HG02870 (cell line): ENCODE measurements at regions not wholly inside any gene's neighbourhood (a gene's known extent, or its start where the extent isn't known, plus 50 kb on each side); places are given as distances from the start of the nearest gene placed in this dataset.
A peak's percentile ranks its signal among the peaks of the same experiment; 100 is the strongest.

Experiments used
- ATAC-seq: cut with Tn5 transposase; IDR thresholded peaks from one replicate; pipeline ENCODE4 v1.9.1; 2021; ENCODE audit warnings: mild to moderate bottlenecking, moderate library complexity; ENCODE audit not compliant: unreplicated experiment

DNA sequence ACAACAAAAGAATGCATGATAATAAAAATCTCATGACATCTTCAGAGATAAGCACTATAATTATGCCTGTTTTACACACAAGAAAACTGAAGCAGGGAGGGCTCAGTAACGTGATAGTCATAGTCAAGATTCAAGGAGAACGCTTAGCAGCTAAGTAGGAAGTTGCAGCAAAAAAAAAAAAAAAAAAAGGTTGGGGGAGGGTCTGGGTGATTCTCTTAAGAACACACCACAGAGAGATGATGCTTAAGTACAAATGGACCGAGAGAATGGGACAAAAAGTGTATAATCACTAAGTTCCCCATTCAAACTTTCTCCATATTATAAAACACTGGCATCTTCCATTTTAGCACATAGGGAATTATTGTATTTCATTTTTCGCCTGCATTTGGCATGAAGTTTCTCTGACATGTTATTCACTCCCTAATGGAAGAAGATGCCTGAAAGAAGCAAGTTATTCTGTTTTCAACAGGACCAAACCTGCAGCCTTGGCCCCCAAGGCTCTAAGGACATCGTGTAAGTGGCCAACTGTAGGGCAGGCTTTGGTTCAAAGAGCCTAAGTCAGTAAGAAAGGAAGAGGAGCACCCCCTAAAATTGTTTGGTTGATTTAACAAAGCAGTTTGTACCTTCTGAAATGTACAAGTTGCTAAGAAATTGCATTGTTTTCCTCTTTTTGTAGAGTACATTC is 142.9 kb upstream of the TMPO start:
- ATAC-seq, result no peak

DNA sequence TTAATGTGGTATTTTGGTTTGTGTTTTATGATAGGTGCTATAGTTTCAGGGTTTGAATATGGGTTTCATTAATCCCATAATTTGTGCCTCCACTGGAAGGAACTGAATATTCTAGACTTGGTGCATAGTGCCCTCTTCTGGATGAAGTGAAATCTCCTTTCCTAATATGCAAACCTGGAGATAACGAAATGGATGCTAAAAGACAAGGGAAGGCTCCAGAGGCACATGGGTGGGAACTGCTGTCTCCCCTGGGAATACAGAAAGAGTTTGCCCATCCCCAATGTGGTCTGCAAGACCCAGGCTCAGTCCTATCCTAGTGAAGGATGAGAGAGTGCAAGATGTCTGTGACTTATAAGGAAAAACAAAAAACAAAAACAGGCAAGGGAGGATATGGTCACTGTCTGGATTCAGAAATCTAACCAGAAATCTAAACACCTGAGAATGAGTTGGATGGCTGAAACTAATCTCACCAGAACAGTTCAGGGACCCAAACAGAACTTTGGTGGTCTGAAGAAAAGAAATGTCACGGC is 142.3 kb upstream of the TMPO start:
- ATAC-seq, result no peak

DNA sequence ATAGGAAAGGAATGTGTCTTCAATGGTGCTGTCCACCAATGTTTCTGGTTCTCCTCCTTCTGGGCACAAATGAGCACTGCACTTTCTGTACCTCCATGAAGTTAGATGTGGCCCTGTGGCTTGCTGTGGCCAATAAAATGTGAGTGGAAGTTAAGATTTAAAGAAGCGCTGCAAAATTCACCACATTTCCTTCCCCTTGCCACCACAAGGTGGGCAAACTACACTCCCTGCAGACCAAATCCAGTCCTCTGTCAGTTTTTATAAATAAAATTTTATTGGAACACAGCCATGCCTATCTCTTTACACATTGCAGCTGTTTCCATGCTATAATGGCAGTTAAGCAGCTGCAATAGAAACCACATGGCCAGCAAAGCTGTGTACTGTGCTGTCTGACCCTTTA is 141.4 kb upstream of the TMPO start:
- ATAC-seq, result no peak

DNA sequence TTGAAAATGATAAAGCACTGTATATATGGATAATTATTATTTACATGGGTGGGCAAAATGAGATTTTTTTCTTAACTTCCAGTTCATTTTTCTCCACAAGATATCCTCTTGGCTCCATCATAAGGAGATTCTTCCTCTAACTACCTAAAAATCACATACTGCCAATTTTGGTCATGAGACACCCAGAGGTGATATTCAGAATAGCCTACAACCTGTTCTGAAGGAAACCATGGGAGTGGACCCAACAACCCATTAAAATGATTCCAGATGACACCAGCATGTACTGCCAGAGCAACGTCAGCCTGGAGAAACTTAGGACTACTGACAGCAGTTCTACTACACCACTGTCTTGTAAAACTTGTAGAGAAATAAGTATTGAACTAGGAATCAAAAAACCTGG is 136.3 kb upstream of the TMPO start:
- ATAC-seq, result no peak

DNA sequence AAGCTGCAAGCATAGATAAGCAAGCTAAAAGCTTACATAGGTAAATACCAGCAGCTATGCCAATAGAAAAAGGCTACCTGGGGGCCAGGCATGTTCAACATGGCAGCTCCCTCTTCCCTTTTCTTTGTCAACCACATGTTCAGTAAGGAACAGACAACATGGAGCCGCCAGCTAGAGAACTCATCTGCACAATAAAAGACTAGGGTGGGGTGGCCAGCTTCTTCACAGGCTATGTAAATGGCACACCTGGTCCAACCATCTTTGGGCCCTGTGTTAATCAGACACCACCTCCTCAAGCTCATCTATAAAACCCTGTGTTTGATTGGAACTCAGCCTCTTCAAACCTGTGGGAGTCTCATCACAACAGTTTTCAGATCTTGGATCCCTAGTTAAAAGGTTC is 129.7 kb upstream of the TMPO start:
- ATAC-seq, result no peak

DNA sequence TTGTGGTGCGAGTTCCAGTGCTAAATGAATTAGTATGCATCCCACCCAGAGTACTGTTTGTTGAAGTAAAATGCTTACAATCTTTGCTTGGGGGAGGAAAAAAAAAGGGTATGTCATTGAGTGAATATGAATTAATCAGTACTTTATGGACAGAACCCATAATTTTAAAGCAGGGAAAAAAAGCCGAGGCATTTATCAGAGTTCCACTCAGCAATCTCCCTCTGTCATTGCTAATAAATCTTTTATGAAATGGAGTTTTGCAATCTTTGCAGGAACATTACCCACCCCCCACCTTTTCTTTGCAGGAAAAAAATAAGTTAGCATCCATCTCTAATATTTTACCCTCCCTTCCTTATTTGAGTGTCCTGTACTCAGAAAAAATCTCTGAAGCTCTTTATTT is 127.9 kb upstream of the TMPO start:
- ATAC-seq, result no peak

DNA sequence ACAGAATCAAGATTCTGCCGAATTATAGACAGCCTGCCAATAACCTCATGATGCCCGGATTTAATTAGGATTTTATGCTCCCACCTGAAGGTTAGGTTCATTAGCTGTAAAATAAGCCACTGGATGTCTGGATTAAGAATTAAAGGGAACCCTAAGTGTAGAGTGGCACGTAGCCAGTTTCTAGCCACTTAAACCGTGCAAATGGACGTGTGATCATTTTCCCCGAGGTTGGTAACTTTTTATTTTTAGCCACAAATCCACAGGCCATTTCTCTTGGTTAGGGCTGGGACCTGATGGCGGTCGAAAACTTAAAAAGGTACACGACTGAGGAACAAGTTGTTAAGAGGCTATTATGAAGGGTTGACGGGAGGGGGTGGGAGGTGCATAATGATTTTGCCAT is 127.3 kb upstream of the TMPO start:
- ATAC-seq, result no peak

DNA sequence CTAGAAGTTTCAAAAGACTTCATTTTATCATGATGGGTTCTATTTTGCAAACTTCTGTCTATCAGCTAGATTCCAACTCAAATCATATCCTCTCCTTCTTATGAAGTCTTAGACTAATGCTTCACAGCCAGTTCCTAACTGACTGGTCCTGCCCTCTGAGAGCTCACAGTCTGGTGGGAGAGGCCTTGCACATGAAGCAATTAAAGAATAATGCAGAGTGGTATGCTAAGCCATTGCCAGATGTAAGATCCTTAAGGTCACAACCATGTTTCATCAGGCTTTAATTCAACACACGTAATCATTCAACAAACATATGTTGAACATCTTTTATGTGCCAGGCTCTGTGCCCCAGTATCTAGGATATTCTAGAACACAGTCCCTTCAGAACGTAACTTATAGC is 125.8 kb upstream of the TMPO start:
- ATAC-seq, result no peak

DNA sequence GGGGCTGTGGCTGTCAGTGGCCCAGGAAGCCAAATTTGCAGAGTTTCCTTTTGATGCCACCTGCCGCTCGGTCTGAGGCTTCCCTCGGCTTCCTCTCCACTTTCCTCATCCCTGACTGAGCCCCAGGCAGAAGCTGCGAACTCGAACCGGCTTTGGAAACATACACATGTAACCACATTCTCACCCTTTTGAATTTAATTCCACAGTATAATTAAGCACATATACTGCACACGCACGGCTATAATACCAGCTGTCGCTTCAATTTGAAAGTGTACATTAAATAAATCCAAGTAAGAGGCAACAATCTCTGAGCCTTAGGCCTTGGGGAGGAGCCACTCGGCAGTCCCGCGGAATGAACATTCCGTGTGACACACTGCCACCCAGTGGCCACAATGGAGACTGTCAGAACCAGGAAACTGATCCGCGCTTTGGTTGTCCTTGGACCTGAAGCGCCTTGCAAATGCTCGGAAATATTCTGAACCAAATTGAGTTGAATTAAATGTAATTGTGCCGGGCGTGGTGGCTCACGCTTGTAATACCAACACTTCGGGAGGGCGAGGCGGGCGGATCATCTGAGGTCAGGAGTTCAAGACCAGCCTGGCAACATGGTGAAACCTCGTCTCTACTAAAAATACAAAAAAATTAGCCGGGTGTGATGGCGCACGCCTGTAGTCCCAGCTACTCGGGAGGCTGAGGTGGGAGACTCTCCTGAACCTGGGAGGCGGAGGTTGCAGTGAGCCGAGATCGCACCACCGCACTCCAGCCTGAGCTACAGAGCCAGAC is 117.9 kb upstream of the TMPO start:
- peak; percentile 88 for ATAC-seq

DNA sequence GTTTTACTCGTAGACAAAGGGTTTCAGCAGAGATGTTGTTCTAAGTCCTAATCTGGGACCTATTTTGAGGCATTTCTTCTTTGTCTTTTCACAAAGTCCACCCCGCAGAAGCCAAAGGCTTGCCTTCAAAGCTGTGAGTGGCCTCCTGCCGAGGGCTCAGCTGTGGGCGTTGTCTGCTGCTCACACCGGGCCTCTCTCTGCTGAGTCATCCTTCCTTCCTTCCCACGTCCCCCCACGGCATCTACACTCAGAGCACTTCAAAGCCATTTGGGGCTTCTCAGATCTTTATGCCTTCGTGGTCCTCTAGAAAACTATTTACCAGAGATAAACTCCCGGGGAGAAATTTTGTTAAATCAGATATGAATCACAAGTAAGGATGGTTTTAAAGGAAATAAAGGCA is 115.9 kb upstream of the TMPO start:
- ATAC-seq, result peak; percentile 44

DNA sequence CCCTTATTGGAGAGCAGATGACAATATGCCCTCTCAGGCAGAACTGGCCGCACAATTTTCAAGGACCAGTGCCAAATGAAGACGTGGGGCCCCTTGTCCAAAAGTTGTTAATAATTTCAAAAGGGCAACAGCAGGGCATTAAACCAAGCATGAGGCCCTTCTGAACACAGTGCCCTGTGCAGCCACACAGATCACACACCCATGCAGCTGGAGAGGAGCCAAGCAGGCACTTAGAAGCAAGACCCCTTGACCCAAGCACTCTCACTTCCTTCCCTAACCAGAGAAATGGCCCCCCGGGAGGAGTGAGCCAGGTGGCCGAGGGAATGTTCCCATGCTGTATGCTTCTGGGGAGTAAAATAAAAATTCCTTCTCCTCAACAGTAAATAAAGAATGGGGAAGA is 114.0 kb upstream of the TMPO start:
- no peak for ATAC-seq

DNA sequence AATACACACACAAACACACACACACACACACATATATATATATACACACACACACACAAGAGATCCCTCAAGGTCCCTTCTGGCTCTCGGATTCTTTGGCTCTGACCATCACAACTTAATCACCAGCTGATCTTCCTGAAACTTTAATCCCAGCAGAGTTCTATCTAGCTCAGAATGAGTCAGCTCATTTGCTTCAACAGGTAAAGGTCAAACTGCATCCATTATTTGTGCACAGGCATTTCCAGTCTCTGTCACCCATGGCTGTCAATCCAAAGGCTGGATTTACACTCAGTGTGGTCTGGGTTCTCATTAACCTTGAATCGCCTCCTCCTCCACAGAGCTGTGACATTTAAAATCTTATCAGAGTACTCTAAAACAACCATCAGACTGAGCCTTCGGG is 113.3 kb upstream of the TMPO start:
- no peak for ATAC-seq

DNA sequence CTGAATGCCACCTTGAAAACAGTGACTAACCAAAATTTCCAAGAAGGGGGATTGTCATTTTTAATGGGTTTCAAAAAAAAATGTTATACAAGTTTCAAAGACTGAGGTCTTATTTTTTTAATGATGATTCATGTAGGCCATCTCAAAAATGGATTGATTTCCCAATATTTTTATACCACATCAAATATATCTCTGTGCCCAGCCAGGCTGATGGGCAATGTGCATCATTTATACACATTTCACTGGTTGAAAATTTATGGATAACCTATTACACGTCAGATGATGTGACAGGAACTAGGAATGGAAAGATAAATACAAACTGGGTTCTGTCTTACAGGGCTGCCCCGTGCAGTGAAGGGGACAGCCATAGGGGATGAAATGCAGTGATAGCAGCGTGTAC is 112.7 kb upstream of the TMPO start:
- ATAC-seq, result no peak

DNA sequence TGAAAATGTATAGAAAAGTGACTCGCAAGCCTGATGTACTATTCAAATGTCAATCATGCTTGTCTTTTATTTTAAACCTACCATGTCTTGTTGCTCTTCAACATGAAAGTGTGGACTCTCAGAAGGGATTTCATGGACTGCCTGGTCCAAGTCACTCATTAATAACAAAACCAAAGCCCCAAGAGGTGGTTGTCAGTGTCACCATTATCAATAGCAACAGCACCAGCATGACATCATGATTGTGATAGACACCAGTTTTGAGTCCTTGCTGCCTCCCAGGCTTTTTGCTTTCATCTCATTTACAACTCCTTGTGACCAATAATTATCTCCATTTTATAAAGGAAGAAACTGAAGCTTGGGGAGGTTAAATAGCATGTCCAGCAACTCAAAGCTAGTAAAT is 112.0 kb upstream of the TMPO start:
- no peak for ATAC-seq

DNA sequence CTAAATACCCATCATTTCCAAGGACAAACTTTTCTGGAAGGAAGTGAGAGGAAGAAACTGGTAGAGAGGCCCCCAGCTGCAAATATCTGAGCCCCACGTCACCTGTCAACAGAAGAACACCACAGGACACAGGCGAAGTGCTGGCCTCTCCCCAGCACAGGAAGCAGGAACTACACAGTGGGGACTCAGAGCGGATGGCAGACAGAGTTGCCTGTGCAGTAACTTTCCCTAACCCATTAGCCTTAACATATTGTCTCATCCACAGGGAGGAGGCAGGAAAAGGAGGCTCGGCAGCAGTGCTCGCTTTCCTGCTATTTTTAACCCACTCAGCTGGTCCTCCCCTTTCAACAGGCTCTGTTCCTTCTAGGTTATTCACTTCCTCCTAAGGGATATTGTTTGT is 111.5 kb upstream of the TMPO start:
- ATAC-seq, result no peak

DNA sequence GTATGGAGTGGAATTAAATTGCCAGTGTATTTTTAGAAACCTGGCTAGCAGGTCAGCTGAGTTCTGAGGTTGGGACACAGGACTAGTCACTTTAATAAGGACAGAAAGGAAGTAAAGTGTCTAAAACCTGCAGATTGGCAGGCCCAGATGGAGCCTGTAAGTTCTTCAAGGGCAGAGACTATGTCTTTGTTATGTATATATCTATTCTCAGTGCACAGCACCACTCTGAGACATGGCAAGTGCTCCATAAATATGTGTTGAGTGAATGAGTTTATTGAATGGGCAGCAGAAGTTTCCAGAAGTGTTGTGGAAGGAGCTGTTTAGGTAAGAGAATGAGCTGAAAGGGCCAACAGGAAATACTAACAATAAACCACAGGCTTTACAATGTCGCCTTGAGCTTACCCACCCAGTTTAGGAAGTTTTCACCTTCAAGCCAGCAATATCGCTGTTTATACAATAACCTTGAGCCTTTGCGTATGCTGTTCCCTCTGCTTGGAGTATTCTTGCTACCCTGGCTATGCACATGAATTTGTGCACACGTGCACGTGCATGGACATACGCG is 109.5 kb upstream of the TMPO start:
- ATAC-seq, result no peak

DNA sequence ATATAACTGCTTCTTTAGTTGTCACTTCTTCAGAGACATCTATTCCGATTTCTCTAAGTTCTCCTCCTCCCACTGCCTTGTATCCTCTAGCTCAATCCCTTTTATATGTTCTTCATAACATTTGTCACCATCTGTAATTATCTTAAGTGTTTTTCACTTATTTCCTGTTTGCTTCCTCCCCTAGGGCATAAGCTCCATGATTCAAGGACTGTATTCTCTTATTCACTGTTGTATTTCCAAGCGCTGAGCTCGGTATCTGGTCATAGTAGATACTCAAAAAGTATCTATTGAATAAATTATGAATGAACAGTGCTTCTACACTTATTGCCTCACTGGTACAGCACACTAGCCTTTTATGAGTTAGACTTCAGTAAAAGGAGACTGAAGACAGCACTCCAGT is 109.0 kb upstream of the TMPO start:
- ATAC-seq, result no peak

DNA sequence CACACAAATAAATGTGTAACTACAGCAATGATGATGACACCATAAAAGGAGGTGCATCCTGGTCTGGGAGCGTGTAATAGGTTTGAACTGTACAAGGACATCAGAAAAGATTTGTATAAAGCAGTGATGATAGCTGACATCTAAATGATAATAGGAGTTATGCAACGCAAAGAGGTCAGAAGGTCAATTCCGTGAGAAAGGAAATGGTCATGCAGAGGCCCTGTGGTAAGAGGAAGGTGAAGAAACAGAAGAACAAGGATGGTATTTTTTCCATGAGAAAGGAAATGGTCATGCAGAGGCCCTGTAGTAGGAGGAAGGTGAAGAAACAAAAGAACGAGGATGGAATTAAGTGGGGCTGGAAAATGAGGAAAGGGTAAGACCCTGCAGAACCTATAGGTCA is 106.7 kb upstream of the TMPO start:
- no peak for ATAC-seq

DNA sequence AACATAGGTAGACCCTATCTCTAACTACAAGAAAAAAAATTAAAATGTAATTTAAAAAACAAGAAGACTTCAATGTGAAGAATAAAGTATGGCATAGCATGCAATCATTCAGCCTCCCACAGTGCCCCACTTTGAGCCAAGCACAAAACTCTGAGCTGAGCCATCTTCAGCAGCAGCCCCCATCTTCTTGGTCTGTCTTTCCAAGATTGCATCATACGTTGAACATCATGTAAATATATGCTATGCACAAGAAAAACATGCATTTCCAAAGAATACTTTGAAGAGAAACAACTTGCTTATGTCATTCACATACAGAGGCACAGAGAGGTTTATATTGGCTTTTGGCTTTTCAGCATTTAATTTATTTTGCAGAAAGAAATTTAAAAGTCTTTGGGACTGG is 105.8 kb upstream of the TMPO start:
- no peak for ATAC-seq

DNA sequence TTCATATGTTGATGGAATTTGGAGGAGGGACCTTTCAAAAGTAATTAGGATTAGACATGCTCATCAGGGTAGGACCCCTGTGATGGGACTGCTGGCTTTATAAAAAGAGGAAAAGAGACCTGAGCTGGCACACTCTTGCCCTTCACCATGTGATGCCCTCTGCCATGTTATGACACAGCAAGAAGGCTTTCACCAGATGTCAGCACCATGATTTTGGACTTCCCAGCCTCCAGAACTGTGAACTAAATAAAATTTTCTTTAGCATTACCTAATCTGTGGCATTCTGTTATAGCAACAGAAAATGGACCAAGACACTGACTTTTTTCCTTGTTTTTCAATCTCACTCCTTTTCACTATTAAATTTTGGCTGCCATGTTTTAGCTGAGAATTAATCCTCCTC is 105.0 kb upstream of the TMPO start:
- ATAC-seq, result no peak

DNA sequence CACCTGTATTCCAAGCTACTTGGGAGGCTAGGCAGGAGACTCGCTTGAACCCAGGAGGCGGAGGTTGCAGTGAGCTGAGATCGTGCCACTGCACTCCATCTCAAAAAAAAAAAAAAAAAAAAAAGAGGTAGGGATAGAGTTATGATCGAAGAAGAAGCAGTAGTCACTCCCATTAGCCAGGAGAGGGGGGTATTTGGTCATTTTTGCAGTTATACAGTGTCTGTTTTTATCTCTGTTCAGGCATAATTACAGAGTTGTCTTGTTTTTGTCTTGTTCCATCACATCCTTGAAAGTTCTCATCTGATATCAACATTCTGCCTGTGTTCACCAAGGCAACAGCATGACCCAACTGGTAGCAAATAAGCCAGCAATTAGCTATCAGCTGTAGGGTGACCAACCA is 98.5 kb upstream of the TMPO start:
- no peak for ATAC-seq

DNA sequence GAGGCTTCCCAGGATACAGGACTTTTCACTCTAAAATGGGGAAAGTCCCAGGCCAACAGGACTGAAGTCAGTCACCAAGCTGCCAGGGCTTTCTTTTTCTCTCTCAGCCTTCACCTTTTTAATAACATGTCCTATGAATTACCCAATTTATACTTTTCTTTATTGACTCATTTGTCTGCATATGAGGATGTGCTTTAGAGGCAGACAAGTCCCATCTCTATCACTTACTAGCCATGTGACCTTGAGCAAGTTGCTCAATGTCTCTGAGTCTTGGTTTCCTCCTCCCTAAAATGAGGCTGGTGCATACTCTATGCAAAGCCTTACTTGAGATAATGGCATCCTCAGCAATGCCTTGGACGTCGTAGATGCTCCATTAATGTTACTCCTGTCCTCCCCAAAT is 98.1 kb upstream of the TMPO start:
- no peak for ATAC-seq
